Lower lobe of right lung (tissue), 2 donors: ENCODE measurements at regions not wholly inside any gene's neighbourhood (a gene's known extent, or its start where the extent isn't known, plus 50 kb on each side); places are given as distances from the start of the nearest gene placed in this dataset.
"Not testable (repeated sequence)": the region's sequence is repeated elsewhere in the genome, so short reads cannot be mapped to it uniquely, and the experiment has no call there.

Experiments
- ATAC-seq, 2 donors: fragments of 200-7000 bp; cut with Tn5 transposase; one replicate each; pipeline ENCODE4 v1.9.1; 2020 to 2022; ENCODE audit warnings: mild to moderate bottlenecking in 2 of 2, moderate library complexity in 2 of 2
- DNase-seq: peaks from one replicate; pipeline ENCODE4 v3.0.0-alpha.2; 2020
- H3K27ac ChIP-seq: fragments of 200-600 bp; one replicate; pipeline ENCODE4 v1.8.0; 2022
- H3K27me3 ChIP-seq: fragments of 200-600 bp; one replicate; pipeline ENCODE4 v1.8.0; 2022; ENCODE audit warnings: low read depth
- H3K36me3 ChIP-seq: fragments of 200-600 bp; one replicate; pipeline ENCODE4 v1.8.0; 2022; ENCODE audit warnings: mild to moderate bottlenecking
- H3K4me1 ChIP-seq: fragments of 200-600 bp; one replicate; pipeline ENCODE4 v1.8.0; 2022
- H3K4me3 ChIP-seq: fragments of 200-600 bp; one replicate; pipeline ENCODE4 v1.8.0; 2022; ENCODE audit warnings: mild to moderate bottlenecking
- H3K9me3 ChIP-seq: fragments of 200-600 bp; one replicate; pipeline ENCODE4 v1.8.0; 2022
- intact Hi-C: fragments of 100-400 bp; cut with DNase I; formaldehyde crosslinking; loops from one replicate; pipeline ENCODE4 v1.11.0; 2022
- TF ChIP-seq, protein P1 (sequence below): fragments of 200-600 bp; IDR thresholded peaks from one replicate; pipeline ENCODE4 v1.8.0; 2022; ENCODE audit warnings: antibody characterized with exemption, mild to moderate bottlenecking
- donor health status: DM: no; HTN: yes; CAD: no; lungs with severe emphysema.

GRCh38 chr14:28966416-28967233 is 200.0 kb downstream of the FOXG1 start:
- no peak overlapping the region for H3K4me3 ChIP-seq
- no peaks in the 10 kb centered on the region for H3K4me1 ChIP-seq
- H3K27ac ChIP-seq = no peak overlapping the region
- H3K27me3 ChIP-seq = no peaks in the 10 kb centered on the region
- TF ChIP-seq, protein P1, sequence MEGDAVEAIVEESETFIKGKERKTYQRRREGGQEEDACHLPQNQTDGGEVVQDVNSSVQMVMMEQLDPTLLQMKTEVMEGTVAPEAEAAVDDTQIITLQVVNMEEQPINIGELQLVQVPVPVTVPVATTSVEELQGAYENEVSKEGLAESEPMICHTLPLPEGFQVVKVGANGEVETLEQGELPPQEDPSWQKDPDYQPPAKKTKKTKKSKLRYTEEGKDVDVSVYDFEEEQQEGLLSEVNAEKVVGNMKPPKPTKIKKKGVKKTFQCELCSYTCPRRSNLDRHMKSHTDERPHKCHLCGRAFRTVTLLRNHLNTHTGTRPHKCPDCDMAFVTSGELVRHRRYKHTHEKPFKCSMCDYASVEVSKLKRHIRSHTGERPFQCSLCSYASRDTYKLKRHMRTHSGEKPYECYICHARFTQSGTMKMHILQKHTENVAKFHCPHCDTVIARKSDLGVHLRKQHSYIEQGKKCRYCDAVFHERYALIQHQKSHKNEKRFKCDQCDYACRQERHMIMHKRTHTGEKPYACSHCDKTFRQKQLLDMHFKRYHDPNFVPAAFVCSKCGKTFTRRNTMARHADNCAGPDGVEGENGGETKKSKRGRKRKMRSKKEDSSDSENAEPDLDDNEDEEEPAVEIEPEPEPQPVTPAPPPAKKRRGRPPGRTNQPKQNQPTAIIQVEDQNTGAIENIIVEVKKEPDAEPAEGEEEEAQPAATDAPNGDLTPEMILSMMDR = no peak
- H3K9me3 ChIP-seq = no peaks in the 10 kb centered on the region
- no peaks in the 10 kb centered on the region for H3K36me3 ChIP-seq
- no peak for DNase-seq
- intact Hi-C loops = no loop called here
- no peak for ATAC-seq

DNA sequence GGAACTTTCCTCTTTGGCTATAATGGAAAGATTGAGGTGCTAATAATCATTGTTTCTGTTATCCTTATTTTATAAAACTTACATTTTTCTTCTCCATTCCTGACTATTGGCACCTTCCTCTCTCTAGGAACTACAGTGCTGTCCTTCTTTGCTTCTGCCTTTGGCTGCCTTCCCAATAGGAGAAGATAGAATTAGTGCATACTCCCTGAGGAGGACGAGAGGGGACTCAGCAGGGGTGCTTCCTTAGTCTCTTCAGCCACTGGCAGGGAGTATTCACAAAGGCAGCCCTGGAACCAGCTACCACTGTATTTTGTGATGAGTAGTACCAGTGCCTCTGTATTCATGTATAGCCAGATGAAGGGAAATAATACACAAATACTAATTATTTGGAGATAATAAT is 208.5 kb downstream of the FOXG1 start:
- no peaks in the 10 kb centered on the region for H3K4me1 ChIP-seq
- DNase-seq = no peak
- no peaks in the 10 kb centered on the region for H3K9me3 ChIP-seq
- H3K27me3 ChIP-seq = no peaks in the 10 kb centered on the region
- H3K36me3 ChIP-seq = no peaks in the 10 kb centered on the region
- H3K4me3 ChIP-seq = no peak overlapping the region
- no peak for ATAC-seq
- no peak overlapping the region for H3K27ac ChIP-seq
- TF ChIP-seq, protein P1 = no peak
- intact Hi-C loops = no loop called here

DNA sequence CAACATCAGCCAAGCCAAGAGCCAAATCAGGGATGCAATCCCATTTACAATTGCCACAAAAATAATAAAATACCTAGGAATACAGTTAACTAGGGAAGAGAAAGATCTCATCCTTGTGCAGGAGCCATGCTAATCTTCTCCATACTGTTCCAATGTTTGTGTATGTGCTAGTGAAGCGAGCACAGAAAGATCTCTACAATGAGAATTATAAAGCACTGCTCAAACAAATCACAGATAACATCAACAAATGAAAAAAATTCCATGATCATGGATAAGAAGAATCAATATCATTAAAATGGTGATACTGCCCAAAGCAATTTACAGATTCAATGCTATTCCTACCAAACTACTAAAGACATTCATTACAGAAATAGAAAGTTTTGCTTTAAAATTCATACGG is 215.6 kb downstream of the FOXG1 start:
- no peaks in the 10 kb centered on the region for H3K9me3 ChIP-seq
- no peaks in the 10 kb centered on the region for H3K36me3 ChIP-seq
- TF ChIP-seq, protein P1 = no peak
- H3K4me3 ChIP-seq = no peak overlapping the region
- H3K27ac ChIP-seq = no peak overlapping the region
- ATAC-seq = no peak
- H3K4me1 ChIP-seq = no peaks in the 10 kb centered on the region
- no peaks in the 10 kb centered on the region for H3K27me3 ChIP-seq
- intact Hi-C loops = no loop called here
- no peak for DNase-seq

DNA sequence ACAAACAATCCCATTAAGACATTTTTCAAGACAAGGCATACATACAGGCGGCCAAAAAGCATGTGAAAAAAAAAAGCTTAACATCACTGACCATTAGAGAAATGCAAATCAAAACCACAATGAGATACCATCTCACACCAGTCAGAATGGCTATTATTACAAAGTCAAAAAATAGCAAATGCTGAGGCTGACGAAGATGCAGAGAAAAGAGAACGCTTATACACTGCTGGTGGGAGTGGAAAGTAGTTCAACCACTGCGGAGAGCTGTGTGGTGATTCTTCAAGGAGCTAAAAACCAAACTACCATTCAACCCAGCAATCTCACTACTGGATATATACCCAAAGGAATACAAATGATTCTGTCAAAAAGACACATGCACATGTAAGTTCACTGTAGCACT is 216.7 kb downstream of the FOXG1 start:
- TF ChIP-seq, protein P1 = no peak

GRCh38 chr14:28987516-28987915 is 220.9 kb downstream of the FOXG1 start:
- no peaks in the 10 kb centered on the region for H3K27me3 ChIP-seq
- TF ChIP-seq, protein P1 = no peak
- DNase-seq = no peak
- no peaks in the 10 kb centered on the region for H3K4me1 ChIP-seq
- H3K27ac ChIP-seq = no peak overlapping the region
- no peaks in the 10 kb centered on the region for H3K36me3 ChIP-seq
- no peaks in the 10 kb centered on the region for H3K9me3 ChIP-seq
- intact Hi-C loops = no loop called here
- ATAC-seq = no peak
- no peak overlapping the region for H3K4me3 ChIP-seq

More for the DNA sequence above, 216.7 kb downstream of the FOXG1 start:
- Histone ChIP-seq H3K4me3 (no peak overlapping the region), H3K9me3 (no peaks in the 10 kb centered on the region), H3K27ac (no peak overlapping the region), H3K27me3 (no peaks in the 10 kb centered on the region), H3K4me1 (no peaks in the 10 kb centered on the region), H3K36me3 (no peaks in the 10 kb centered on the region)
- no peak for DNase-seq
- ATAC-seq = no peak
- intact Hi-C loops = no loop called here

GRCh38 chr14:28997196-28997595 is 230.6 kb downstream of the FOXG1 start:
- H3K4me1 ChIP-seq, DNase-seq, H3K9me3 ChIP-seq, H3K4me3 ChIP-seq, H3K27ac ChIP-seq, H3K27me3 ChIP-seq, intact Hi-C loops, H3K36me3 ChIP-seq, ATAC-seq: not testable (repeated sequence)
